Stimulated activated CD4-positive, alpha-beta T cell treated with anti-CD3 and anti-CD28 coated beads, Interleukin-12 subunit alpha, Interleukin-12 subunit beta, amount 100 ng/mL, for 4 hours (primary cell): ENCODE measurements at regions not wholly inside any gene's neighbourhood (a gene's known extent, or its start where the extent isn't known, plus 50 kb on each side); places are given as distances from the start of the nearest gene placed in this dataset.
"Not testable (repeated sequence)": the region's sequence is repeated elsewhere in the genome, so short reads cannot be mapped to it uniquely, and the experiment has no call there.

Experiments used
- DNase-seq: peaks from one replicate; pipeline ENCODE4 v3.0.0-alpha.2; 2020

DNA sequence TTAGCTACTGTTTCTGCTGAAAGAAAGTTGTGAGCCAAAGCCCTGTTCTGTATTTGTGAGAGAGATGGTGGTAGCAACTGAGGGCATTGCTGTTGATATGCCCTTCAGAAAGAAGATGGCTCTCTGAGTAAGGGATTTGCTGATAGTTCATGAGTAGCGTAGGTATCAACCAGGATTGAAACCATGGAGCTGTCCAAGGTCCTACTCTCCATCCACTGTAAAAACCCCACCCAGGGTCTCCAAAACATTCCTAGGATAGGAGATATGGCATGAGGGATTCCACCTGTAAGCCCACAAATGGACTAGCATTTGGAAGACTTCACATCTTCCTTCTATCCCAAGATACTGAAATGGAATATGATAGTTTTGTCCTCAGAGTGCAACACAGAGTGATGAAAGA is 277.1 kb upstream of the PRKX start:
- DNase-seq, result no peak

DNA sequence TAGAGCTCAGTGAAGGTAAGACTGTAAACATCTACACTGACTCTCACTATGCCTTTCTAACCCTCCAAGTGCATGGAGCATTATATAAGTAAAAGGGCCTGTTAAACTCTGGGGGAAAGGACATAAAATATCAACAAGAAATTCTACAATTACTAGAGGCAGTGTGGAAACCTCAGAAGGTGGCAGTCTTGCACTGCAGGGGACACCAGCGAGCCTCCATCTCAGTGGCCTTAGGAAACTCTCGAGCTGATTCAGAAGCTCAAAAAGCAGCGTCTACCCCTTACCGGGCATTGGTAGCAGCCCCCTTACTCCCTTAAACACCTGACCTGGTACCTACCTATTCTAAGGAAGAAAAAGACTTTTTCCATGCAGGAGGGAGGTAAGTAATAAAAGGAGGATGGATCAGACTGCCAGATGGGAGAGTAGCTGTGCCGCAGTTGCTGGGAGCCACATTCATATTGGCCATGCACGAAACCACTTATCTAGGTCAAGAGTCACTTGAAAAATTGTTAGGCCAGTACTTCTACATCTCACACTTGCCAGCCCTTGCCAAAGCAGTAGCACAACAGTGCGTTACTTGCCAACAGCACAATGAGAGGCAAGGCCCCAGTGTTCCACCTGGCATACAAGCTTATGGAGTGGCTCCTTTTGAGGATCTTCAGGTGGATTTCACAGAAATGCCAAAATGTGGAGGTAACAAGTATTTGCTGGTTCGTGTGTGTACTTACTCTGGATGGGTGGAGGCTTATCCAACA is 258.8 kb upstream of the PRKX start:
- DNase-seq, result not testable (repeated sequence)

DNA sequence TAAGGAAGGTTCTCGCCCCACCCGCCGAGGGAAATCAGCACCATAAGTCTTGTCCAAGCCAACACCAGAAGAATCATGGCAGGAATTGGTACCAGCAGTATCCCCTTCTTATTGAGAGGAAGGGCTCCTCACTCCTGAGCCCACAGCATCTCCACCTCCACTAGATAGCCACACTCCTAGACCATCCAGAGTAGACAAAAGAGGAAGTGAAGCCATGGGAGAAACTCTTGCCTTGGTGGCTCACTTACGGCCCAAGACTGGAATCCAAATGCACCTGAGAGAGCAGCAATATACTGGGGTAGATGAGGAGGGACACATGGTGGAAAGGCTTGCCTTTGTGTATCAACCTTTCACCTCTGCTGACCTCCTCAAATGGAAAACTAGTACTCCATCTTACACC is 255.3 kb upstream of the PRKX start:
- no peak for DNase-seq

DNA sequence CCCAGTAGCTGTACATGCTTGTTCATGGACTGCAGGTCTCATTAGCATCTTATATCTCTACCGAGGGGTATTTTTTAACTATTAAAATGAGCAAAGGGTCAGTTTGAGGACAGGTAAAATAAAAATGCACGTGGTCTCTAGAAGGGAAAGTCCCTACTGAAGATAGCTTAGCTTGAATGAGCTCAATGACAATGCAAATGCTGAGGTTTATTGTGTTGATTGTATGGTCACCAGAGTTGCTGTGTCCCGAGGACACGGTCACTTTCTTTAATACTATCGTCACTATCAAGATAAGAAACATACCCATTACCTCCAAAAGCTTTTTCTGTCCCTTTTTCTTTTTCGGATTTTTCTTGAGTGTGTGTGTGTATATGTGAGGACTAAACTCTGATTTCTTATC is 250.5 kb upstream of the PRKX start:
- no peak for DNase-seq

DNA sequence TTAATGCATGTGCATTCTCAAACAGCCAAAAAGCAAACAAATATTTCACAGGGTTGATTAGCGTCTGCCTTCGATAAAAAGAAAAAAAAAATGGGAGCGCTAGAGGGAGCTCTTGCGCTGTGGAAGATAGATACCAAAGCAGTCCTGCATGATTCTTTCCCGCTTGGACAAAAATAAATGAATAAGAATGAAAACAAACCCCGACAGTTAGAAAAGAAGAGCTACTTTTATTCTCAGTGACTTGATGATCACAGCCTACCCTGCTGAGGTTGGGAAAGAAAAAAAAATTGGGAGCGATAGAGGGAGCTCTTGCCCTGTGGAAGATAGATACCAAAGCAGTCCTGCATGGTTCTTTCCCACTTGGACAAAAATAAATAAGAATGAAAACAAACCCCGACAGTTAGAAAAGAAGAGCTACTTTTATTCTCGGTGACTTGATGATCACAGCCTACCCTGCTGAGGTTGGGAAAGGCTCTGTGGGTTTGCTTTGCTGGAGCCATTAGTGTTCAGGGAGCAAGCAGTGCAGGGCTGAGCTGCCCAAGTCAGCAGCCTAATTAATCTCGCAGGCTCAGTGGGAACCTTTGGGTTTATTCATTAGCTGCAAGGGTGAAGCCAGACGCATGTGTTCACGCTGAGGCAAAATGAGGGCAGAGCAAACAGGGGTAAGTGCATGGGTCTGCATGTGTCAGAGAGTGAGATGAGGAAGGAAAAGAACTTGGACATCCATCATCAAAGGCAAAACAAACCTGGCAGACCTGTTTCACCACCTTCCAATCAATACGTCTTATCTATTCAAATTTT is 249.3 kb upstream of the PRKX start:
- no peak for DNase-seq

DNA sequence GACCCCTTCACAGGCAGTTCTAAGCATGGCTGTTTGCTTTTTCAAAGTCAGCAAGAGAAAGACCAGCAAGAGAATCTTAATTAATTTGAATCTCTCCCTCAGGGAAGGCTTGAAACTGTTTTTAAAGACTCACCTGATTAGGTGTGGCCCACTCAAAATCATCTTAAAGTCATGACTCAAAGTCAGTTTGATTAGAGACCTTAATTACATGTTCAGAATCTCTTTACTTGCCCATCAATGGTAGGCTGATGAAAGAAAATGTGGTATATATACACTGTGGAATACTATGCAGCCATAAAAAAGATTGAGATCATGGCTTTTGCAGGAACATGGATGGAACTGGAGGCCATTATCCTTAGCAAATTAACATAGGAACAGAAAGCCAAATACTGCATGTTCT is 247.5 kb upstream of the PRKX start:
- DNase-seq, result no peak

DNA sequence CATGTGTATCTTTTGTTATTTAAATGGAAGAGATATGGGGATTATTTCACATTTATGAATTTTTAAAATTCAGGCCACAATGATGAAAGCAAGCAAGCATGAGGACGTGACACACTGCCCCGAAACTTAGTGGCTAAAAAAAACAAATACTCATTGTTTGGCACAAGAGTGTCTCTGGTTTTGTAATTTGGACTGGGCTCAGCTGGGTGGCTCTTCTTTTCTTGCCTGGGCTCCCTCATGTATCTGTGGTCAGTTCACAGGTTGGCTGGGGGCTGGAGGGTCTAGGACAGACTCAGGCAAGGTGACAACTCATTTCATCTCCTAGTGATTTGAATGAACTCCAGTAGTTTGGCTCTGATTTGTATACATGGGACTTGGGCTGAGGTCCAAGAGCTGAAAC is 238.4 kb upstream of the PRKX start:
- no peak for DNase-seq

DNA sequence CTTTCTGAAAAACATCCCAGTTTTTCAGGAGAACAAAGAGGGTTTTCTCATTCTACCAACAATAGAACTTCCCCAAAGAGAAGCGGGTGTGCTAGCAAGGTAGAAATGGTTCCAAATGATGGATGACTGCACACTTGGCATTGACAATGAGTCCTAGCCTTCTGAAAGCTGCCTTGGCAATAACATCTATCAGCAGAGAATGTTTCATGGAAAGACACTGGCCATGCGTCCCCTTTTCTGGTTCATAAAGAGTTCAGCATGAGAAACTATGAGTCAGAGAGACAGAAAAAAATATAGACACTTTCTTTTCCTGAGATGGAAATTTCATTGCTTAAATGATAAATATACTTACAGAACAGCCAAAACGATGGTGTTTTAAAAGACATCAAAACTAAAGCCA is 236.9 kb upstream of the PRKX start:
- DNase-seq, result no peak

DNA sequence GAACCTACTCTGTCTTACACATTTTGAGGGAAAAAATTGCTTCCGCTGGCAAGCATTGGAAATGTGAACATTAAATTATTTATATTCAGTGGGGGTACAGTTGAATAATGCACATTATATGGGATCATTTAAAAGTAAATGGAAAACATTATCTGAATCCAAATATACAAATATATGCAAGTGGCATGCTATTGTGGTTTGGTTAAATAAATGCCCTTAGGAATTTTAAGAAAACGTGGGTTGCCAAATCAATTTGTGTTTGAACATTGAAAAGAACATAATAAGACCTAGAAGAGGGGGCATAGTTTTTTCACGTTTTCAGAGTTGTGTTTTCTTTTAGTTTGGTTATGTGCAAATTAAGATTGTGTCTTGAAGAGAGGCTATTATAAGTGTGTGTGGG is 230.5 kb upstream of the PRKX start:
- DNase-seq, result no peak

DNA sequence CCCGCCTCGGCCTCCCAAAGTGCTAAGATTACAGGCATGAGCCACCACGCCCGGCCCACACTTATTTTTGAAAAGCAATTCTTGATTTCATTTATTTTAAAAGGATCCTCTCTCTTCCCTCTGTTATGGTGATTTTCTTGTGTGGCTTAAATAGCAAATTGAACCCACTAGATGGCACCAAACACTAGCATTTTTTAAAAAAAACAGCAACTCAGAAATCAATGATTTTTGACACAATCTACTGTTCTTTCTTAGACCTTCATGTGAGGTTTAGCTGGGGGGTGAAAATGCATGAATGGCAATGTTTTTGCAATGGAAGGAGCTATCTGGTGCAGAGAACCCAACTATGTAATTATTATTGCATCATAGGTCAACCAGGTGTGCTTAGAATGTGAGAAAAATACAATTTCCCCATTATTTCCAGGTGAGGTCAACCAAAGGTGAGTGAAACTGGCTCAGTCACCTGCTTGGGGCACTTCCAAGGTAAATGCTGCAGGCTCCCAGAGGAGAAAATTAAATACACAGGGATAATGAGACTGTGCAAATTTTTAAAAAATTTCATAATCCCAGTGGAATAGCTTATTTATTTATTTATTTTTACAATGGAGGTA is 226.7 kb upstream of the PRKX start:
- DNase-seq, result no peak

DNA sequence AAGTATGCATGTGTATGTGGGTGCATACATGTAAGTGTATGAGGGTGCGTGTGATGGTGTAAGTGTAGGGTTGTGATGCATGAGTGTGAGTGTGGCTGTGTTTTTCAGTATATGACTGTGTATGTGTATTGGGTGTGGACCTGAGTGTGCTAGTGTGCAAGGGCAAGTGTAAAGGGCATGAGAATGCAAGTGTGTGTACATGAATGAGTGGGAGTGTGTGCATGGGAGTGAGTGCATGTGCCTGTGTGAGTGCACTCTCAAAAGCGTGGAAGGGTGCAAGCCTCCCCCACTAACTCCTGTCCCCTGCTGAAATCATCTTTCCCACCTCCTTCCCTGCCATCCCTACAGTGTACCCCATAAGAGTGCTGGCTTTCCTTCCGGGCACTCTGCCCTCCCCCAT is 225.1 kb upstream of the PRKX start:
- DNase-seq, result no peak

DNA sequence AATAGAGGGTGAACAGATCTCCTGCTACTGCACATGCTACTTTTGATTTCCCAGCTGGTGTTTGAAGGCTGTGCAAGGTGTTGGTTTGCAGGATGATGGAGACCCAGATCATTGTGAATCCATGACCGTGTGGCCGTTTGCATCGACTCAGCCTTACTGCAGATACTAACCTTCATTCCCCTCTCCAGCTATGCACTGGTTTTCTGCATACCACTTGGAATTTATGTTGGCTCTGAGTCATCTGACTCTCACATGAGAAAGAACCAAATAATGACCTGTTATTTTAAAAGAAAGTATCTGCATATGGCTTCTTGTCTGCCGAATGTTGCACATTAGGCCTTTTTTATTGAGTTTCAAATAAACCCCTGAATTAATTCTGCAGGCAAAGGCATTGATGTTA is 221.7 kb upstream of the PRKX start:
- DNase-seq, result not testable (repeated sequence)

DNA sequence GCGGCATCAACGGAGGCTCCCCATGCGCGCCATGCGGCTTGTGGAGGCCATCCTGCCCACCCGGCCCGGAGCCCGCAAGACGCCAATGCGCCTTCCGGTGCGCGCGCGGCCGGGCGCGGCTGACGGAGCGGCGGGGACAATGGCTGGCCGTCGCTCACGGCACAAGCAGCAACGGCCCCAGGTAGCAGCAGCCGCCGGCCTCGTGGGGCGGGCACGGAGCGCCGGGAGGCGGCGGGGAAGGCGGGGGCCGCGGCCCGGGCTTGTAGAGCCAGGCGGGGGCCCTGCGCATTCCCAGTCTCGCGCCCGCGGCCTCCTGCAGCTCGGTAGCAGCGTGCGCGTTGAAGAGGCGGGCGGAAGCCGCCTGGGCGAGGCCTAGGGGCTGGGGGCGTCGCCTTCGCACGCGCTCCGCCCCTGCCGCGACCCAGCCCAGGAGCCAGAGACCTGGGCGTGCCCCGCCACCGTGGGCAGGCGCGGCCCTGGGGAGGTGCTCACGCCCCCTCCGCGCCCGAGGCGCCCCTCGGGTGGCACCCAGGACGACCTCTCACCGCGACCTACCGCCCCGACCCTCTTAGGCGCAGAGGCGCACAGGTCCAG is 207.1 kb upstream of the PRKX start:
- DNase-seq, result not testable (repeated sequence)

DNA sequence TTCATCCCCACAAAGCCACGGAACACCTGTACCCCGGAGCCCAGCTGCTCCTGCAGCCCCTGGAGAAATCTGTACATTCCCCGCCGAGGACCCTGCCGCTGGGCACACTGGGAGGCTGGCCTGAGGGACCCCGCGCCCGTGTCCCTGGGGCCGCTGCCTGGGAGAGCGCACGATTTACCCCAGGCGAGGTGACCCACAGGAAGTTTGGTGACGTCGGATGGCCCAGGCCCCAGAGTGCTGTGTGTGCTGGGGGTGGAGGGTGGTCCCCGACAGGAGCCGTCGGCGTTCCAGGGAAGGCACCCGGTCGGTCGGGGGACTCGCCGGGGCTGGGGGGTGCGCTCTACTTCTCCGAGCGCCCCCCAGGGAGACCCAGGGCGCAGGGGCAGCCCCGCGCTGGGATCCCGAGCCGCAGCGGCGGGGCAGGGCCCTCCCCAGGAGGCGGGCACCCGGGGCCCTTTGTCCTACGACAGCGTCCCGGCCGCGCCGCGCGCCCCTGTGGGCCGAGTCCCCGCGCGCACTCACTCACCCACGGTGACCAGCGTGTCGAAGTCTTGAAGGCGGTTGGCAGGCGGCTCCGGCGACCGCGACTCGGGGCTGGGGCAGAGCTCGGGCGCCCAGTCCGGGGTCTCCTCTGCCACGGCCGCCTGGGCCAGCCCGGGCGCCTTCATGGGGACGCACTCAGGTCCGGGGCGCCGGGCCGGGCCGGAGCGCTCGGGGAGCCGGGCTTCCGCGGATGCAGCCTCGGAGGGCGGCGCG is 206.4 kb upstream of the PRKX start:
- DNase-seq, result not testable (repeated sequence)

DNA sequence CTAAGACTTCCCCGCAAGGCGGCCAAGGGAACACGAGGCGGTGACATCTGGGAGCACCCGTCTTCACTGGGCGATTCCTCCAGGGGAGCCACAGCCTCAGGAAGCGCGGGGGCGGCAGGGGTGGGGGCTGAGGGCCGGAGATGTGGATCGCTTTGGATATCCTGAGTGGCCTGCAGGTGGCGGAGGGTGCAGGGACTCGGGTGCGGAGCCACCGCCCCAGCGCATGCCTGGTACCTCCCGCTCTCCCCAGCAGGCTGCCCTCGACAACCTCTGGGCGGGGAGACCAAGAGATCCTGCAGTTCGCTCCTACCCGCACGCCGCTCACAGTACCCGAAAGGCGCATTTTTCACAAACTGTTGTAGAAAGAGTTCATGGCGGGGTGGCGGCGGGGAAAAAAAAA is 201.4 kb upstream of the PRKX start:
- not testable (repeated sequence) for DNase-seq

DNA sequence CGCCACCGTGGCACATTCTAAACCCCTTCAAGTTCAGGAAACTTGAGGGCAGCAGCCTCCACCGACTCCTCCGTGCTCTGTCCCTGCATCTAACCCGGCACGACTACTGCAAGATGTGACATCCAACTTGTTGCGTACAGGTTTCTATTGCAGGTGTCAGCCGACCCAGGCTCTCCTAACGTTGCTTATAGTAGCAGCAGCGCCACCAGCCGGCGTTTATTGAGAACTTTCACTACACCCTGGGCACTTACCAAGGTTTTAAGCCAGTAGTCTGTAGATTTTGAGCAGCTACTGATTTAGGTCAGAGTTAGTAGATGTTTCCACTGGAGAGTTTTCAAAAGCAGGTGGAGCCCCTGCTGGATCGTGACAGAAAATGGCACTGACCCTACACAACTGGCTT is 200.6 kb upstream of the PRKX start:
- DNase-seq, result not testable (repeated sequence)

DNA sequence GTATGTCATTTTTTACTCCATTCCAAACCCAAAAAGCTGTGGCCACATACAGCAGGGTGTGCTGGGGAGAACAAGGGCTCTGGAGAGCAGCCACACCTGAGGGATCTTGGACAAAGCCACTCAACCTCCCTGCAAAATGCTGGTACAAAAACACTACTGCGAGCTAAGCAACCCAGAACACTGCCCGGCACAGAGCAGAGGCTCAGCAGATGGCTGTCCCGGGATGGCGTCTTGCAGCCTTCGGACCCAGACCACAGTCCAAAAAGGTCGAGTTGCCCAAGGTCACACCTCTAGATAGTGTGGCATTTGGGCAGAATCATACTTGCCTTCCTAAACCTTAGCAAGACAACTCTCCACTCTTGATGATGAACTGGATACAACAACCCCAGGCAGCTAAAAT is 197.6 kb upstream of the PRKX start:
- DNase-seq, result not testable (repeated sequence)

DNA sequence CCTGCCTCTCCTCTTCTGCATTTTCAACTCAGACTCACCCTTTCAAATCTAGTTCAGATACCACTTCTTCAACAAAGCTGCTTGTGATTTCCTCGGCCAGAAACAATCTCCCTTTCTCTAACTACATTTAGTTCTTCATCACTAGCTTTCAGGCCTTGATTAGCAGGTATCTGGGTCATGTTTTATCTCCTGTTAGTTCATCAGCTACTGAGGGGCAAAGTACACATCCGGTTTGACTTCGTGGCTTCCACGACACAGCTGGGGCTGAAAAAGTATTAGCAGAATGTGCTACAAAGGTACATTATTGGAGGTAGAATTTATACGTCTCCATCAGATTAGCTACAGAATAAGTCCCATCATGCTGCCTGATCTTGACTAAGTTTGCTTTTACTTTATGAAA is 197.2 kb upstream of the PRKX start:
- not testable (repeated sequence) for DNase-seq

DNA sequence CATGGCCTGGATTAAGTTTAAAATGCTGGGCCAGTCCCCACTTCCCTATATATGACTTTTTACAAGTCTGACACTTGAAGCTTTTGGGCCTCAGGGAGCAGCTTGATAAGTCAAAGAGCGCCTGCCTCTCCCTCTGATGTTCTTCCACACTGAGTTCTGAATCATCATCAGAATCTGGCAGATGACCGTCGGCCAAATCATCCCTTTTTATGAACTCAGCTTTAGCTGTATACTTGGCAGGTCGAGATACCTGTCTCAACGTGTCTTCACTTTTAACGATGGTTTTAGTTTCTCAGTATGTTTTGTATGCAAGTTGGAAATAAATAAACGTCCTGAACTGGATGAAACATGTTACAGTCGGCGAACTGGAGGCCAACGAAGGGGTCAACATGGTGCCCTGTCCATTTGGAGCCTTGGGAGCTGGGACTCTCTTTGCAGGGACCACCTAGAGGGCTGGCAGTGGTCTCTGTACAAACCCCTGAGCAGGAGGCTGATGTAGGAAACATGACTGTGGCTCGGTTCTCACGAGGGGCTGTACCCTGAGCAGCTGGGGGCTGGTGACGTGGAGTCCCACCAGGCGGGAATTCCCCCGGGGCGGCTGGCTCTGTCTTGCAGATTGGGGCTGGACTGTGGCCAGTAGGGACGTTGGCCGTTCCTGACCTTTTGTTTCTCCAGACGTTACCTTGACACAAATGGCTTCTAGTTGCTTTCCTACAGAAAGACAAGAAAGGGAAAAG is 192.2 kb upstream of the PRKX start:
- DNase-seq, result not testable (repeated sequence)

DNA sequence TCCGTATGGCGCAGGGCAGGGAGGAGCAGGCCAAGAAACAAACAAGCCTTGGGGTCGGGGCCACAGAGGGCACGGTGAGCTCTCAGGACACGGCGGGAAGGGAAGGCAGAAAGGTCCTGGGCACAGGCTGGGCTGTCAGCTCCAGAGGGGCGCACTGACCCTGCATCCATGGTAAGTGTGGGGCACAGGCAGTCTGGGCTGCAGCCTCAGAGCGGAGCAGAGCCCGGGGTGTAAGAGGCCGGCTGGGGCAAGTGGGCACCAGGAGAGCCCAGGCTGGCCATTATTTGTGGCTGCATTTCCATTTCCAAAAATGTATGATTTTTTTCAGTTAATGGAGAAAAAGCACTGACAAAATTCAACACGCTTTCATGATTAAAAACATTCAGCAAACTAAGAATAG is 188.8 kb upstream of the PRKX start:
- not testable (repeated sequence) for DNase-seq

DNA sequence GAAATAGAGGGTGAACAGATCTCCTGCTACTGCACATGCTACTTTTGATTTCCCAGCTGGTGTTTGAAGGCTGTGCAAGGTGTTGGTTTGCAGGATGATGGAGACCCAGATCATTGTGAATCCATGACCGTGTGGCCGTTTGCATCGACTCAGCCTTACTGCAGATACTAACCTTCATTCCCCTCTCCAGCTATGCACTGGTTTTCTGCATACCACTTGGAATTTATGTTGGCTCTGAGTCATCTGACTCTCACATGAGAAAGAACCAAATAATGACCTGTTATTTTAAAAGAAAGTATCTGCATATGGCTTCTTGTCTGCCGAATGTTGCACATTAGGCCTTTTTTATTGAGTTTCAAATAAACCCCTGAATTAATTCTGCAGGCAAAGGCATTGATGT is 183.3 kb upstream of the PRKX start:
- DNase-seq, result not testable (repeated sequence)

DNA sequence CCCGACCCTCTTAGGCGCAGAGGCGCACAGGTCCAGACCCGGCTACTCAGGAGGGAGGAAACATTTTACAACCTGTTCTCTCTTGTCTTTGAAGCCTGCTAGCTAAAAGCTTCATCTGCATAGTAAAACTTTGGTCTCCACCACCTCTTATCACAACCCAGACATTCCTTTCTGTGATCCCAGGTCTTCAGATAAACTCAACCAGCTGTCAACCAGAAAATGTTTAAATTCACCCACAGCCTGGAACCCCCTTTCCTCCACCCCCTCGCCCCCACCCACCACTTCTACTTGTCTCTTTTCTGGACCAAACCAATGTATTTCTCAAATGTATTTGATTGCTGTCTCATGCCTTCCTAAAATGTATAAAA is 169.1 kb upstream of the PRKX start:
- DNase-seq, result not testable (repeated sequence)
